NB4 (cell line): ENCODE measurements at regions not wholly inside any gene's neighbourhood (a gene's known extent, or its start where the extent isn't known, plus 50 kb on each side); places are given as distances from the start of the nearest gene placed in this dataset.
"Not testable (repeated sequence)": the region's sequence is repeated elsewhere in the genome, so short reads cannot be mapped to it uniquely, and the experiment has no call there.

ENCODE experiments used
- DNase-seq: peaks from one replicate; pipeline ENCODE4 v3.0.0; 2010; ENCODE audit warnings: low read depth
- H3K4me3 ChIP-seq: one replicate; pipeline ENCODE4 v1.5.1; 2011; ENCODE audit warnings: mild to moderate bottlenecking, low read depth, low read length, moderate library complexity
- CTCF ChIP-seq: IDR thresholded peaks from one replicate; pipeline ENCODE4 v1.5.1; 2012; ENCODE audit warnings: low read depth, low read length
- MAX ChIP-seq: IDR thresholded peaks from 2 replicates; pipeline ENCODE4 v1.6.1; 2011; ENCODE audit warnings: low read depth, low read length
- MYC ChIP-seq: IDR thresholded peaks from 2 replicates; pipeline ENCODE4 v1.6.1; 2011; ENCODE audit warnings: low read depth, low read length
- POLR2A ChIP-seq: IDR thresholded peaks from 2 replicates; pipeline ENCODE4 v1.6.1; 2011; ENCODE audit warnings: mild to moderate bottlenecking; ENCODE audit not compliant: insufficient read length; ENCODE audit errors: extremely low read depth

DNA sequence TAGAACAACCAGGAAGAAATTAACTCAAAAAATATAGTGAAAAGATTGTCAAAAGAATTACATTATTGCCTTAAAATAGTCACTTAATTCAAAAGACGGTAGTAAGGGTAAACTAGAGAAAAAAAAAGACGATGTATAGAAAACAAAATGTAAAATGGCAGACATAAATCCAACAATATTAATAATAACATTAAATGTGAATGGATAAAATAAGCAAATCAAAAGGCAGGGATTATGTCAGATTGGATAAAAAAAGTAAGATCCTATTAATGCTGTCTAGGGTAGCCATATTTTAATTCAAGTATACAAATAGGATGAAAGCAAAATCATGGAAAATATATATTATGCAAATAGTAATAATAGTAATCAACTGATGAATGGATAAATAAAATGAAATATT is 134.0 kb upstream of the ADCY2 start:
- TF ChIP-seq POLR2A (no peak), CTCF (no peak), MYC (no peak), MAX (no peak)

GRCh38 chr5:7263398-7264015 is 132.4 kb upstream of the ADCY2 start:
- DNase-seq, H3K4me3 ChIP-seq: not testable (repeated sequence)

More for the DNA sequence above, 134.0 kb upstream of the ADCY2 start:
- H3K4me3 ChIP-seq, result no peak overlapping the region
- DNase-seq, result no peak

DNA sequence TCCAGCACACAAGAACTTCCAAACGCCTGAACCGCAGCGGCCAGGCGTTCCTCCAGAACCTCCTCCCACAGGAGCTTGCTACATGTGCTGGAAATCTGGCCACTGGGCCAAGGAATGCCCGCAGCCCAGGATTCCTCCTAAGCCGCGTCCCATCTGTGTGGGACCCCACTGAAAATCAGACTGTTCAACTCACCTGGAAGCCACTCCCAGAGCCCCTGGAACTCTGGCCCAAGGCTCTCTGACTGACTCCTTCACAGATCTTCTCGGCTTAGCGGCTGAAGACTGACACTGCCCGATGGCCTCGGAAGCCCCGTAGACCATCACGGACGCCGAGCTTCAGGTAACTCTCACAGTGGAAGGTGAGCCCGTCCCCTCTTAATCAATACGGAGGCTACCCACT is 130.2 kb upstream of the ADCY2 start:
- not testable (repeated sequence) for DNase-seq, H3K4me3 ChIP-seq

DNA sequence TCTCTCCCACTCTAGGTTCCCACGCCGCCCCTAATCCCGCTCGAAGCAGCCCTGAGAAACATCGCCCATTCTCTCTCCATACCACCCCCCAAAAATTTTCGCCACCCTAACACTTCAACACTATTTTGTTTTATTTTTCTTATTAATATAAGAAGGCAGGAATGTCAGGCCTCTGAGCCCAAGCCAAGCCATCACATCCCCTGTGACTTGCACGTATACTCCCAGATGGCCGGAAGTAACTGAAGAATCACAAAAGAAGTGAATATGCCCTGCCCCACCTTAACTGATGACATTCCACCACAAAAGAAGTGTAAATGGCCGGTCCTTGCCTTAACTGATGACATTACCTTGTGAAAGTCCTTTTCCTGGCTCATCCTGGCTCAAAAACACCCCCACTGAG is 127.2 kb upstream of the ADCY2 start:
- H3K4me3 ChIP-seq, DNase-seq: not testable (repeated sequence)

GRCh38 chr5:7269591-7270274 is 126.2 kb upstream of the ADCY2 start:
- no peak for DNase-seq
- H3K4me3 ChIP-seq, result no peak overlapping the region
- TF ChIP-seq MYC (no peak), POLR2A (no peak), MAX (no peak), CTCF (no peak)

DNA sequence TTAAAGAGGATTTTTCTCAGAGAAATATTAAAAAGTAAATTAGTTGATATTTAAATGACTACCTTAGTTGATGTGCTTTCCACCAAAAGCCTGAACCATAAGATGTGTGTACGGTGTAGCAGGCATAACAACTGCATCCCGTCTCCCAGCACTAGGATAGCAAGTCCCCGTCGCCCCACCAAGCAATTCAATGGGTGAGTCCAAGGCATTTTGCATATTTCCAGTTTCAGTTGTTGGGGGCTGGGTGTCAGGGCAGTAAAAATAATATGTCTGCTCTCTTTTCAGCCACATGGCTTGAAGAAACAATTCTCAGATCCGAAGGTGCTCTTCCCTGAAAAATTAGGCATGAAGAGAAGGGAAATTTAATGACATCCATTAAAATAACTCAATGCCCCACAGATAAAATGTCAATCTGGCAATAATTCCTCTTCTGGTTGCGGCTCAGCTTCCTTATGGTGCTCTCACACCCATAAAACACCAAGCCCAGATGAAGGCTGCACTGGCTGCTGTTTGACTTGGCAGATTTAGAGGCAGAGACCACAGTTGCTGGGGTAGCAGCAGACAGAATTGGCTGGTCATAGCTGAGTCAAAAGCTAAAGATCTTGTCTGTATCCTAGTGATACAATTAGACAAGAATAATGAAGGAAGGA is 124.4 kb upstream of the ADCY2 start:
- DNase-seq, result no peak
- no peak for TF ChIP-seq MYC
- TF ChIP-seq POLR2A, result no peak
- TF ChIP-seq MAX, result no peak
- no peak for TF ChIP-seq CTCF
- no peak overlapping the region for H3K4me3 ChIP-seq

DNA sequence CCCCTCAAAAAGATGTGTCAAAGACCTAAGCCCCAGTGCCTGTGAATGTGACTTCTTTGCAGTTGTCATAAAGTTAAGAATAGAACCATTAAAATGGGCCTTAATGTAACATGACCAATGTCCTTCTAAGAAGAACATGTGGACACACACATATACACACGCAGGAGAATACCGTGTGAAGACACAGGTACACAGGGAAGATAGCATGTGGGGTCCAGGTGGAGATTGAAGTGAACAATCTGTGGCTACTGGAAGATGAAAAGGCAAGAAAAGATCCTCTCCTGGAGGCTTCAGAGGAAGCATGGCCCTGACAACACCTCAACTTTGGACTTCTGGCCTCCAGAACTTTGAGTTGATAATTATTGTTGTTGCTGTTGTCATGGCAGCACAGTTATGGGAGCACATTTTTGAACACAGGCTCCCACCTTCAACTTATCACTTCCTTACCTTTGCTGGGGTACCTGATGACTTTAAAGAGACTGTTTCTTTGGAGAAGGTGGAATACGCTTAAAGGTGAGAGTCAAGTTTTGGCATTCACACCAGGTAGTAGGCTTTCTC is 123.5 kb upstream of the ADCY2 start:
- TF ChIP-seq MAX, result no peak
- TF ChIP-seq POLR2A, result no peak
- TF ChIP-seq CTCF, result no peak
- TF ChIP-seq MYC, result no peak
- no peak overlapping the region for H3K4me3 ChIP-seq
- DNase-seq, result no peak
